ENCODE measurements at regions not wholly inside any gene's neighbourhood (a gene's known extent, or its start where the extent isn't known, plus 50 kb on each side); places are given as distances from the start of the nearest gene placed in this dataset.

GRCh38 chr17:65385726-65386125 lies 175.7 kb downstream of the AXIN2 start:
- no peaks in the 10 kb centered on the region for H3K36me3 ChIP-seq (ENCODE audit: control insufficient read depth in 2 of 3, insufficient read depth in 3 of 3, low read length in 3 of 3)
- intact Hi-C loops (cut with micrococcal nuclease), result no loop called here
- H3K4me1 ChIP-seq (ENCODE audit: control insufficient read depth in 2 of 2, insufficient read depth in 2 of 2, low read length in 2 of 2), result no peaks in the 10 kb centered on the region
- H3K27me3 ChIP-seq (ENCODE audit: control insufficient read depth in 2 of 2, insufficient read depth in 2 of 2, low read length in 2 of 2), result no peaks in the 10 kb centered on the region
- ATAC-seq (no peak), DNase-seq (no peak)
- Mint-ChIP-seq H3K27me3 (no peaks in the 10 kb centered on the region), H3K4me3 (no peak overlapping the region), H3K36me3 (peaks cover 0 to 1% (median 0%) of the 10 kb centered on the region in 5 donors), H3K4me1 (peaks cover 0 to 2% (median 0%) of the 10 kb centered on the region in 7 donors), H3K9me3 (peaks cover 0 to 4% (median under 1%) of the 10 kb centered on the region in 11 donors), H3K27ac (no peak overlapping the region)
- ChIA-PET CTCF (no interaction called here), POLR2A (no interaction called here)
- no peak overlapping the region for H3K27ac ChIP-seq (ENCODE audit: low read depth, low read length)
- no peaks in the 10 kb centered on the region for H3K9me3 ChIP-seq (ENCODE audit: control insufficient read depth in 2 of 3, low read length in 3 of 3)
- H3K4me3 ChIP-seq (ENCODE audit: low read length), result no peak overlapping the region

DNA sequence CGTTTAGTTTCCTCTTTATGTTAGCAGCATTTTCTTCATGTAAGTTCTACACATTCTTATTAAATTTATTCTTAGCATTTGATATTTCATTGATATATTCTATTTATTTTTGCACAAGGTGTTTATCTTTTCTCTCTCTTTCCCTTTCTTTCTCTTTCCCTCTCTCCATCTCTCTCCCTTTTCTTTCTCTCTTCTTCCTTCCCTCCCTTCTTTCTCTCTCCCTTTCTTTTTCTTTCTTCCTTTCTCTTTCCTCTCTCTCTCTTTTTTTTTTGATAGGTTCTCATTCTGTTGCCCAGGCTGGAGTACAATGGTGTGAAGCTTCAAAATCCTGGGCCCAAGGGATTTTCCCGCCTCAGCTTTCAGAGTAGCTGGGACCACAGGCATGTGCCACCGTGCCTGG lies 176.4 kb downstream of the AXIN2 start:
- H3K27me3 ChIP-seq (ENCODE audit: control insufficient read depth in 2 of 2, insufficient read depth in 2 of 2, low read length in 2 of 2), result no peaks in the 10 kb centered on the region
- no peaks in the 10 kb centered on the region for H3K36me3 ChIP-seq (ENCODE audit: control insufficient read depth in 2 of 3, insufficient read depth in 3 of 3, low read length in 3 of 3)
- Mint-ChIP-seq H3K36me3 (peaks cover 0 to 6% (median 0%) of the 10 kb centered on the region in 5 donors), H3K4me1 (peaks cover 0 to 2% (median 0%) of the 10 kb centered on the region in 7 donors), H3K27me3 (no peaks in the 10 kb centered on the region), H3K9me3 (peaks cover 0 to 11% (median 3%) of the 10 kb centered on the region in 11 donors), H3K4me3 (no peak overlapping the region), H3K27ac (no peak overlapping the region)
- no peak overlapping the region for H3K27ac ChIP-seq (ENCODE audit: low read depth, low read length)
- DNase-seq, result no peak
- ATAC-seq, result no peak
- POLR2A ChIA-PET, result no interaction called here
- CTCF ChIA-PET, result no interaction called here
- H3K4me1 ChIP-seq (ENCODE audit: control insufficient read depth in 2 of 2, insufficient read depth in 2 of 2, low read length in 2 of 2), result no peaks in the 10 kb centered on the region
- intact Hi-C loops (cut with micrococcal nuclease), result no loop called here
- H3K4me3 ChIP-seq (ENCODE audit: low read length), result no peak overlapping the region
- no peaks in the 10 kb centered on the region for H3K9me3 ChIP-seq (ENCODE audit: control insufficient read depth in 2 of 3, low read length in 3 of 3)

DNA sequence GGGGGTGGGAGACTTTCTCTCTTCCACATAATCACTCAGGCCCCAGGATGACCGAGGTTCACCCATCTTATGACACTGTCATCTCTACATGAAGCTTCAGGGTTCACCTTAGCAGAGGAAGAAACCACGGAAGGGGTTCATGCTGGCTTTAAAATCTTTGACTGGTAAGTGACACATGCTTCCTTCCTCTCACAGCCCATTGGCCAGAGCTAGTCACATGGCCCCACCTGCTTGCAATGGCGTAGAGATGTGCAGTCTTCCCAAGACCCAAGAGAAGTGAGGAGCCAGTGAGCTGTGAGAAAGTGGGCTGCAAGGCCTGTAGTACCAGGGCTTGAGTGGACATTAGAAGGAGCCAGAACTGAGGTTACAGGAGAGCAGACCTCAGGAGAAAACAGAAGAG lies 180.3 kb downstream of the AXIN2 start:
- DNase-seq (no peak), ATAC-seq (no peak)
- no peaks in the 10 kb centered on the region for H3K9me3 ChIP-seq (ENCODE audit: control insufficient read depth in 2 of 3, low read length in 3 of 3)
- intact Hi-C loops (cut with micrococcal nuclease), result no loop called here
- H3K4me1 ChIP-seq (ENCODE audit: control insufficient read depth in 2 of 2, insufficient read depth in 2 of 2, low read length in 2 of 2), result no peaks in the 10 kb centered on the region
- no peaks in the 10 kb centered on the region for H3K36me3 ChIP-seq (ENCODE audit: control insufficient read depth in 2 of 3, insufficient read depth in 3 of 3, low read length in 3 of 3)
- H3K4me3 ChIP-seq (ENCODE audit: low read length), result no peak overlapping the region
- POLR2A ChIA-PET, result no interaction called here
- no peak overlapping the region for H3K4me3 Mint-ChIP-seq
- CTCF ChIA-PET, result no interaction called here
- H3K27me3 Mint-ChIP-seq, result peaks cover 0 to 8% (median 0%) of the 10 kb centered on the region in 5 donors
- no peak overlapping the region for H3K27ac ChIP-seq (ENCODE audit: low read depth, low read length)
- peaks cover 0 to 6% (median 0%) of the 10 kb centered on the region in 5 donors for H3K36me3 Mint-ChIP-seq
- H3K27me3 ChIP-seq (ENCODE audit: control insufficient read depth in 2 of 2, insufficient read depth in 2 of 2, low read length in 2 of 2), result no peaks in the 10 kb centered on the region
- H3K27ac Mint-ChIP-seq, result no peak overlapping the region
- H3K9me3 Mint-ChIP-seq, result peaks cover 0 to 15% (median 2%) of the 10 kb centered on the region in 11 donors
- no peaks in the 10 kb centered on the region for H3K4me1 Mint-ChIP-seq

DNA sequence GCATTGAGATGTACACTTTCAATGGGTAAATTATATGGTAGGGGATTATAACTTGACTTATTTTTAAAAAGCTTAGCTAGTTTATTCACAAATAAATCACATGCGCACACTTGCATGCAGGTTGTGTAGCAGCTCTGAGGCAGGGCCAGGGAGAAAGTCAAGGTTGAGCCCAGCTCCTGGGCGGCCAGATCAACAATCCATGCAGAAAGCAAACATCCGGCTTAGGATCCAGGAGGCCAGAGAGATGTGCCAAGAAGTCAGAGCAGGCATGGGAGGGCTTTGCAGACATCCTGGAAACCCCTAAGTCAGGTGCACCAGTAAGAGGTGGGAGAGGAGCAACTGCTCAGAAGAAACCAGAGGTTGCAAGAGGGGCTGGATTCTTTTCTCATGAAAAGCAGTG lies 186.5 kb downstream of the AXIN2 start:
- Mint-ChIP-seq H3K4me3 (no peak overlapping the region), H3K27ac (no peak overlapping the region), H3K36me3 (peaks cover 0 to 3% (median 0%) of the 10 kb centered on the region in 5 donors), H3K9me3 (peaks cover 0 to 5% (median 0%) of the 10 kb centered on the region in 11 donors), H3K27me3 (peaks cover 8 to 16% (median 9%) of the 10 kb centered on the region in 5 donors), H3K4me1 (peaks cover 0 to 7% (median 2%) of the 10 kb centered on the region in 7 donors)
- intact Hi-C loops (cut with micrococcal nuclease), result no loop called here
- Histone ChIP-seq H3K27ac (ENCODE audit: low read depth, low read length) (no peak overlapping the region), H3K4me3 (ENCODE audit: low read length) (no peak overlapping the region), H3K27me3 (ENCODE audit: control insufficient read depth in 2 of 2, insufficient read depth in 2 of 2, low read length in 2 of 2) (peaks cover 0 to 3% of the 10 kb centered on the region in 2 donors), H3K36me3 (ENCODE audit: control insufficient read depth in 2 of 3, insufficient read depth in 3 of 3, low read length in 3 of 3) (no peaks in the 10 kb centered on the region), H3K4me1 (ENCODE audit: control insufficient read depth in 2 of 2, insufficient read depth in 2 of 2, low read length in 2 of 2) (no peaks in the 10 kb centered on the region), H3K9me3 (ENCODE audit: control insufficient read depth in 2 of 3, low read length in 3 of 3) (no peaks in the 10 kb centered on the region)
- CTCF ChIA-PET, result no interaction called here
- no peak for DNase-seq
- no peak for ATAC-seq
- POLR2A ChIA-PET, result no interaction called here

DNA sequence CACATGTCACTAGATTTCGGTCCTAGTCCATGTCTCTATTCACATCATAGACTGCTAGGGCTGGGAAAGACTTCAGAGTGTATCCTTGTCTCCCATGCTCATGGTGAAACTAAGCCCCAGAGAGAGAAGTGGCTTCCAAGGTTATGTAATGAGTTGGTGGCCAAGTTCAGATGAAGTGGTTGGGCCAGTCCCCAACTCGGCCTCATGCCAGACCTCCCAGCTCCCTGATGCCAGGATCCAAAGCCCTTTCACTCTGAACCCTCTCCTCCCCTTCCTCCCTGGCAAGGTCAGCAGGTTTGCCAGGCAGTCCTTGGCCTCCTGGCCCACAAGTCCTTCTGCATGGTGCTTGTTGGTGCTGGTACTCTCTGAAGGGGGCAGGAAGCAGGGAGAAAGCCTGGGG lies 189.7 kb downstream of the AXIN2 start:
- no peak overlapping the region for H3K4me3 Mint-ChIP-seq
- peaks cover 0 to 4% (median 0%) of the 10 kb centered on the region in 5 donors for H3K36me3 Mint-ChIP-seq
- DNase-seq (no peak), ATAC-seq (no peak)
- Histone ChIP-seq H3K36me3 (ENCODE audit: control insufficient read depth in 2 of 3, insufficient read depth in 3 of 3, low read length in 3 of 3) (no peaks in the 10 kb centered on the region), H3K27me3 (ENCODE audit: control insufficient read depth in 2 of 2, insufficient read depth in 2 of 2, low read length in 2 of 2) (peaks cover 0 to 3% of the 10 kb centered on the region in 2 donors), H3K9me3 (ENCODE audit: control insufficient read depth in 2 of 3, low read length in 3 of 3) (no peaks in the 10 kb centered on the region), H3K4me3 (ENCODE audit: low read length) (no peak overlapping the region), H3K4me1 (ENCODE audit: control insufficient read depth in 2 of 2, insufficient read depth in 2 of 2, low read length in 2 of 2) (no peaks in the 10 kb centered on the region), H3K27ac (ENCODE audit: low read depth, low read length) (no peak overlapping the region)
- ChIA-PET CTCF (no interaction called here), POLR2A (no interaction called here)
- H3K27ac Mint-ChIP-seq, result no peak overlapping the region
- H3K9me3 Mint-ChIP-seq, result peaks cover 0 to 6% (median 0%) of the 10 kb centered on the region in 11 donors
- intact Hi-C loops (cut with micrococcal nuclease), result no loop called here
- peaks cover 0 to 16% (median 9%) of the 10 kb centered on the region in 5 donors for H3K27me3 Mint-ChIP-seq
- peaks cover 0 to 7% (median 2%) of the 10 kb centered on the region in 7 donors for H3K4me1 Mint-ChIP-seq

DNA sequence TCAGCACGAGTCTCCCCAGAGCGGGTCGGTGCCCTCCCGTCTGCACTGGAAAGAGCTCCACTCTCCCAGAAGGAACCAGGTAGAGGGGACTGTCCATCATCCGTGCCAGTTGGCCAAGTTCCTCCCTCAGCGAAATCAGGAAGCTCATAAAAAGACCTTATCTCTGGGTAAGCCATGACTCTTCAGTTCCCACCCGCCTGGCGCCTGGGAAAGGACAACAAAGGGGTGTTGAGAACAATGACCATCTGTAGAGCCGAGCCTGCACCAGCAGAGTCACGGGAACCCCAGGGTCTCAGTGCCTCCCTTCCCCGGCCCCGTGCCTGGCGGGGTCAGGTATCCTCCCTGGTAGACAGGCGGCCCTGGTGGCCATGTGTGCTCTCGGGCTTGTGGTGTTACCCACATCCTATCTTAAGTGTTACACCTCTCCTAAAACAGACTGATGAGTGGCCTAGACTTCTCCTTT lies 190.7 kb downstream of the AXIN2 start:
- peaks cover 0 to 4% (median 0%) of the 10 kb centered on the region in 5 donors for H3K36me3 Mint-ChIP-seq
- H3K9me3 Mint-ChIP-seq, result peaks cover 0 to 6% (median 0%) of the 10 kb centered on the region in 11 donors
- intact Hi-C loops (cut with micrococcal nuclease), result no loop called here
- ATAC-seq (peak; percentile 61), DNase-seq (no peak)
- ChIA-PET POLR2A (no interaction called here), CTCF (no interaction called here)
- no peak overlapping the region for H3K27ac Mint-ChIP-seq
- peaks cover 0 to 7% (median 2%) of the 10 kb centered on the region in 7 donors for H3K4me1 Mint-ChIP-seq
- H3K27me3 Mint-ChIP-seq, result peaks cover 0 to 16% (median 9%) of the 10 kb centered on the region in 5 donors
- H3K4me3 Mint-ChIP-seq, result no peak overlapping the region
- Histone ChIP-seq H3K9me3 (ENCODE audit: control insufficient read depth in 2 of 3, low read length in 3 of 3) (no peaks in the 10 kb centered on the region), H3K27ac (ENCODE audit: low read depth, low read length) (no peak overlapping the region), H3K4me3 (ENCODE audit: low read length) (no peak overlapping the region), H3K36me3 (ENCODE audit: control insufficient read depth in 2 of 3, insufficient read depth in 3 of 3, low read length in 3 of 3) (no peaks in the 10 kb centered on the region), H3K27me3 (ENCODE audit: control insufficient read depth in 2 of 2, insufficient read depth in 2 of 2, low read length in 2 of 2) (peaks cover 0 to 3% of the 10 kb centered on the region in 2 donors), H3K4me1 (ENCODE audit: control insufficient read depth in 2 of 2, insufficient read depth in 2 of 2, low read length in 2 of 2) (no peaks in the 10 kb centered on the region)

- H3K36me3 Mint-ChIP-seq, result peaks cover 0 to 4% (median 0%) of the 10 kb centered on the region in 5 donors
- Histone ChIP-seq H3K27ac (ENCODE audit: low read depth, low read length) (no peak overlapping the region), H3K4me3 (ENCODE audit: low read length) (no peak overlapping the region), H3K4me1 (ENCODE audit: control insufficient read depth in 2 of 2, insufficient read depth in 2 of 2, low read length in 2 of 2) (no peaks in the 10 kb centered on the region), H3K27me3 (ENCODE audit: control insufficient read depth in 2 of 2, insufficient read depth in 2 of 2, low read length in 2 of 2) (peaks cover 0 to 3% of the 10 kb centered on the region in 2 donors), H3K36me3 (ENCODE audit: control insufficient read depth in 2 of 3, insufficient read depth in 3 of 3, low read length in 3 of 3) (no peaks in the 10 kb centered on the region), H3K9me3 (ENCODE audit: control insufficient read depth in 2 of 3, low read length in 3 of 3) (no peaks in the 10 kb centered on the region)
- intact Hi-C loops (cut with micrococcal nuclease), result no loop called here
- H3K9me3 Mint-ChIP-seq, result peaks cover 0 to 6% (median 0%) of the 10 kb centered on the region in 11 donors
- ATAC-seq (no peak), DNase-seq (no peak)
- CTCF ChIA-PET, result interaction anchor here (0.6 kb wide), 1 partner anchor 176 kb away, joined by 3 read pairs; no protein-coding TSS in a partner anchor
- peaks cover 0 to 16% (median 8%) of the 10 kb centered on the region in 5 donors for H3K27me3 Mint-ChIP-seq
- peaks cover 0 to 7% (median 2%) of the 10 kb centered on the region in 7 donors for H3K4me1 Mint-ChIP-seq
- H3K4me3 Mint-ChIP-seq, result no peak overlapping the region
- POLR2A ChIA-PET, result no interaction called here
- no peak overlapping the region for H3K27ac Mint-ChIP-seq
Observed at GRCh38 chr17:65368341-65368740, 193.1 kb downstream of the AXIN2 start.

Data from naive thymus-derived CD4-positive, alpha-beta T cell (primary cell).